Mesodermal cell (in vitro differentiated cells): ENCODE measurements at regions not wholly inside any gene's neighbourhood (a gene's known extent, or its start where the extent isn't known, plus 50 kb on each side); places are given as distances from the start of the nearest gene placed in this dataset.

Experiments used
- H3K27ac ChIP-seq: 2 replicates; pipeline ENCODE4 v1.7.0; 2013; ENCODE audit warnings: mild to moderate bottlenecking, low read depth, low read length, moderate library complexity; ENCODE audit not compliant: severe bottlenecking
- H3K36me3 ChIP-seq: 2 replicates; pipeline ENCODE4 v1.7.1; 2013; ENCODE audit warnings: mild to moderate bottlenecking, low read length, moderate library complexity; ENCODE audit not compliant: control insufficient read depth, insufficient read depth
- H3K4me1 ChIP-seq: one replicate; pipeline ENCODE4 v1.7.1; 2013; ENCODE audit warnings: mild to moderate bottlenecking, low read length; ENCODE audit not compliant: insufficient read depth, control insufficient read depth, poor library complexity, severe bottlenecking
- H3K4me3 ChIP-seq: 2 replicates; pipeline ENCODE4 v1.7.0; 2013; ENCODE audit warnings: low read length, control low read depth, mild to moderate bottlenecking; ENCODE audit not compliant: insufficient read depth, poor library complexity, severe bottlenecking; ENCODE audit errors: extremely low read depth
- H3K9me3 ChIP-seq: 2 replicates; pipeline ENCODE4 v1.7.1; 2013; ENCODE audit warnings: mild to moderate bottlenecking, low read length, moderate library complexity; ENCODE audit not compliant: control insufficient read depth
- WGBS, 2 experiments: methylation state at CpG; one replicate each; pipeline ENCODE4 v1.1.5; 2013; ENCODE audit warnings: missing lambda C conversion rate in 2 of 2; ENCODE audit not compliant: insufficient coverage in 2 of 2; 5-methylcytosine and 5-hydroxymethylcytosine counted together

- H3K4me1 ChIP-seq, result no peaks in the 10 kb centered on the region
- H3K9me3 ChIP-seq, result no peaks in the 10 kb centered on the region
- H3K36me3 ChIP-seq, result no peaks in the 10 kb centered on the region
- H3K27ac ChIP-seq, result no peak overlapping the region
- no peak overlapping the region for H3K4me3 ChIP-seq
Observed at GRCh38 chr13:63944911-63945310, 2529.3 kb upstream of the PCDH20 start.

GRCh38 chr13:63942372-63942771 lies 2526.7 kb upstream of the PCDH20 start:
- no peak overlapping the region for H3K4me3 ChIP-seq
- WGBS, 2 experiments, result 50% methylated on average over 1 of the region's 2 CpGs; no CpG with 5 or more reads in 1 of the 2 experiments
- H3K9me3 ChIP-seq, result no peaks in the 10 kb centered on the region
- no peaks in the 10 kb centered on the region for H3K4me1 ChIP-seq
- H3K27ac ChIP-seq, result no peak overlapping the region
- H3K36me3 ChIP-seq, result no peaks in the 10 kb centered on the region

GRCh38 chr13:63938851-63939250 lies 2523.2 kb upstream of the PCDH20 start:
- no peak overlapping the region for H3K27ac ChIP-seq
- no peaks in the 10 kb centered on the region for H3K9me3 ChIP-seq
- H3K4me1 ChIP-seq, result no peaks in the 10 kb centered on the region
- H3K36me3 ChIP-seq, result no peaks in the 10 kb centered on the region
- no peak overlapping the region for H3K4me3 ChIP-seq
- no CpG with 5 or more reads among the region's 3 CpGs for WGBS, 2 experiments

- Histone ChIP-seq H3K36me3 (no peaks in the 10 kb centered on the region), H3K4me3 (no peak overlapping the region), H3K27ac (no peak overlapping the region), H3K4me1 (no peaks in the 10 kb centered on the region), H3K9me3 (no peaks in the 10 kb centered on the region)
- WGBS, 2 experiments, result 53 to 59% methylated on average over 5 to 6 of the region's 10 CpGs
Observed at GRCh38 chr13:63910511-63910910, 2494.9 kb upstream of the PCDH20 start.

DNA sequence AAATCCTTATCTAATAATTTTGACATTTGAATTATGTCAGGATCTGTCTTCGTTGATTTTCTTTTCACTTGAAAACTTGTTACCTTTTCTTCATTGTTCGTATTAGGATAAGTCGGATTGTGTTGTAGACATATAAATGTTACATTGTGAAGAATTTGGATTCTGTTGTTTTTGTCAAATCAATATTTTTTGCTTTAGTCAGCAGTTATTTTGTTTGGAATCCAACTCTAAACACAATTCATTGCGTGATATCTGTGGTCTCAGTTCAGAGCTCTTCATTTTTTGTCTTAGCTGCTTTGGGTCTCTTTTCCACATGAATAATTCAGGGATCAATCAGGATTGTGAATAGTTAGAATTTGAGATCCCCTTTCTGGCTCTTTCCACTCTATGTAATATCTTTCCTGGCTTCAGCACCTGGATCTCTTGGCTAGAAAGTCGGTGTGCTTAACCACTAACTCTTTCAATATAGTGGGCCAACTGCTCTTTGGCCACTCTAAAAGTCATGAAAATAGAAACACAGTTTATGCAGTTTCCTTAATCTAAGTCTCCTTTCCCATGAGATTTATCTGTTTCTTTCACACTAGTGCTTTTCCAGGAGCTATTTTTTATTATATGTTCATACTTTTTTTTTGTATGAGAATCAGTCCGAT lies 2494.2 kb upstream of the PCDH20 start:
- H3K27ac ChIP-seq, result no peak overlapping the region
- H3K4me3 ChIP-seq, result no peak overlapping the region
- H3K36me3 ChIP-seq, result no peaks in the 10 kb centered on the region
- no peaks in the 10 kb centered on the region for H3K9me3 ChIP-seq
- WGBS, 2 experiments, result 76 to 90% methylated on average over 2 of the region's 6 CpGs
- H3K4me1 ChIP-seq, result no peaks in the 10 kb centered on the region

DNA sequence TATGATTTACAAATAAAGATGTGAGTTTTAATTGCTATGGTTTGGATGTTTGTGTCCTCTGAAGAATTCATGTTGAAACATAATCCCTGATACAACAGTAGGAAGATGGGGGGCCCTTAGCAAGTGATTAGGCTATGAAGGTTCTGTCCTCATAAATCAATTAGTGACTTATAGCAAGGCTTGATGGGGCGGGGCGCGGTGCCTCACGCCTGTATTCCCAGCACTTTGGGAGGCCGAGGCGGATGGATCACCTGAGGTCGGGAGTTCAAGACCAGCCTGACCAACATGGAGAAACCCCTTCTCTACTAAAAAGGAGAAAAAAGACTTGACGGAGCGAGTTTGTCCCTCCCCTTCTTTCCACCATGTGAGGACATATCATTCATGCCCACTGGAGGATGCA lies 2486.5 kb upstream of the PCDH20 start:
- Histone ChIP-seq H3K4me1 (no peaks in the 10 kb centered on the region), H3K36me3 (no peaks in the 10 kb centered on the region), H3K4me3 (no peak overlapping the region), H3K9me3 (no peaks in the 10 kb centered on the region), H3K27ac (no peak overlapping the region)
- WGBS, 2 experiments, result 93 to 100% methylated on average over 4 to 5 of the region's 9 CpGs

GRCh38 chr13:63901630-63902029 lies 2486.0 kb upstream of the PCDH20 start:
- H3K9me3 ChIP-seq, result no peaks in the 10 kb centered on the region
- 100% methylated on average over 2 of the region's 5 CpGs; no CpG with 5 or more reads in 1 of the 2 experiments for WGBS, 2 experiments
- H3K36me3 ChIP-seq, result no peaks in the 10 kb centered on the region
- H3K27ac ChIP-seq, result no peak overlapping the region
- H3K4me3 ChIP-seq, result no peak overlapping the region
- no peaks in the 10 kb centered on the region for H3K4me1 ChIP-seq

DNA sequence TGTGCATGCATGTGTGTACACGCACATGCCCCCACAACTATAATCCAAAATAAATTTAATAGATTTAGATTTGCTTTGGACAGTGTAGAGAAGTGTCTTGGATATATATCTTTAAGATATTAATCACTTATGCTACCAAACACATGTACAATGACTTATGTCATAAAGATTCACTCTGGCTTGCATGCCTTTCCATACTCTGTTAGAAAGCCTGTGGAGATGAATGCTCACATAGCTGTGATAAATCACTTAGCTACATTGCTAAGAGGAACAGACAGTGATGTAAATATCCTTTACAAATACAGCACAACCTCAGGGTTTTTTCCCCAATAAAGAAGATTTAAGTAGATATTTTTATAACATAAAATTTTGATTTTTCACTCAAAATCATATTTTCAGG lies 2484.8 kb upstream of the PCDH20 start:
- H3K4me3 ChIP-seq, result no peak overlapping the region
- no peak overlapping the region for H3K27ac ChIP-seq
- no CpG with 5 or more reads among the region's 1 CpG for WGBS, 2 experiments
- H3K4me1 ChIP-seq, result no peaks in the 10 kb centered on the region
- no peaks in the 10 kb centered on the region for H3K36me3 ChIP-seq
- H3K9me3 ChIP-seq, result no peaks in the 10 kb centered on the region

DNA sequence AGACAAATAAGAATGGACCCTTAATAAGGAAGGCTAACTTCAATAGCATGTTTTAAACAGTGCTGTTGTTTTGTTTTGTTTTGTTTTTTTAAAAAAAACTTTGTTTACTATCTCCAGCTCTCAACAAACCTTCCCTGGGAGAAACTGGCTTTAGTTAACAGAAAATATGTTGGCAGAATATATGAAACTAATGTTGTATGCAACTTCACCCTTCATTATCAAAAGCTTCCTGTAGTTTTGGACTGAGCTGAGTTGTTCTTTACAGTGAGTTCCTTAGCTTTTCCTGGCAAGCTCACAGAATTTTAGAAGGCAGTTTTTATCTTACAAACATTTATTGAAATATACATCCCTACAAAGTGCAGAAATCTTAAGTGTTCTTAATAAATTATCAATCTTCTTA lies 2480.7 kb upstream of the PCDH20 start:
- H3K4me1 ChIP-seq, result no peaks in the 10 kb centered on the region
- H3K4me3 ChIP-seq, result no peak overlapping the region
- H3K9me3 ChIP-seq, result no peaks in the 10 kb centered on the region
- no peaks in the 10 kb centered on the region for H3K36me3 ChIP-seq
- no peak overlapping the region for H3K27ac ChIP-seq

DNA sequence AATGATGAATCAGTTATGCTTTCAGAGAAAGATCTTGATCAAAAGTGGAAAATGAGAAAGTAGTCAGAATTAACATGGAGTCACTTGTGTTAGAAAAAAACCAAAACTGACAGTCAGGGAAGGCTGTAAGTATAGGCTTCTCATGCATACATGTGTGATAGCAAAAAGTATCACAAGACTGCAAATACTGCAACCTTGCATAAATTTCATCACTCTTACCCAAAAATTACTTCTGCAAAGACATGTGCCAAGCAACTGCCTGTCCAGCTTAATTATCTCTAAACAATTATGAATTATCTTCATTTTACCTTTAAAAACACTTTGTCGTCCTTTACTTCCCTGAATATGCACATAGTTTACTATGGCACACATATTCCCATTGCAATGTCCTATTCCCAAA lies 2466.4 kb upstream of the PCDH20 start:
- Histone ChIP-seq H3K4me3 (no peak overlapping the region), H3K27ac (no peak overlapping the region), H3K4me1 (no peaks in the 10 kb centered on the region), H3K36me3 (no peaks in the 10 kb centered on the region), H3K9me3 (no peaks in the 10 kb centered on the region)
- WGBS, 2 experiments, result 78 to 82% methylated on average over 1 of the region's 1 CpG

DNA sequence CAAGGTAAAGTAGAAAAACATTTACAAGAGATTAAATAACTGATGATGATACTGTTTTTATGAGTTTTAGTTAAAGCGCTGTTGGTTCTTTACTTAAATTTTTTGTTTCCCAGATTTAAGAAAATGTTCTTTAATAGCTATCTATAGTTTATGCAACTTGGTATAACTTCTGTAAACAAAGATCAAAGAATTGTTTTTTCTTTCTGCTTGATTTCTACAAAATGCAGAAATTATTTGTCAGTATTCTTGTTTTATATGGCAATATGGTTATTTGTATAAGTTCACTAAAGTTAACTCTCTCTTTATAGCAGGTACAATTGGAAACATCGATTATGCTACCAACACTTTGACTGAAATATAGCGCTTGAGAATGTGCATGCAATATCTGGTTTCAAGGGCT lies 2465.1 kb upstream of the PCDH20 start:
- Histone ChIP-seq H3K27ac (no peak overlapping the region), H3K9me3 (no peaks in the 10 kb centered on the region), H3K36me3 (no peaks in the 10 kb centered on the region), H3K4me1 (no peaks in the 10 kb centered on the region), H3K4me3 (no peak overlapping the region)
- WGBS, 2 experiments, result 50% methylated on average over 2 of the region's 3 CpGs; no CpG with 5 or more reads in 1 of the 2 experiments
